ENCODE measurements at regions not wholly inside any gene's neighbourhood (a gene's known extent, or its start where the extent isn't known, plus 50 kb on each side); places are given as distances from the start of the nearest gene placed in this dataset.

DNA sequence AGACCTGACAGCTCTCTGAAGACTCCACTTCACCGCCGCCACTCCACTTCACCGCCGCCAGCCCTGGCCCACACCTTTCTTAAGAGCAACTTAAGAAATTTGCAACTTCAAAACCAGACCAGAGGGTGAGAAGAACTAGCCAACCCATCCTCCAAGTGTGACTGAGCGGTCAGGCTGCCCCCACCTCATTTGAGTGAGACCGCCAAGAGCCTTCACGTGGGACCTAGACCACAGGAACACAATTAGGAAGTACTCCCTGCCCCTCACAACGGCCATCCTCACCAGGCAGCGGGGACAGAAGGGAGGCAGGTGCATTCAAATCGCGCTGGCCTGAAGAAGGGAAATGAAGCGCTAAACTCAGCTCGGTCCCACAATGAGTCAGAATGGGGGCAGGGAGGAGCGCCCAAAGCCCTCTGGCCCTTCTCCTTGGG is 156.8 kb upstream of the BCL6 start:
- DNase-seq, result no peak

DNA sequence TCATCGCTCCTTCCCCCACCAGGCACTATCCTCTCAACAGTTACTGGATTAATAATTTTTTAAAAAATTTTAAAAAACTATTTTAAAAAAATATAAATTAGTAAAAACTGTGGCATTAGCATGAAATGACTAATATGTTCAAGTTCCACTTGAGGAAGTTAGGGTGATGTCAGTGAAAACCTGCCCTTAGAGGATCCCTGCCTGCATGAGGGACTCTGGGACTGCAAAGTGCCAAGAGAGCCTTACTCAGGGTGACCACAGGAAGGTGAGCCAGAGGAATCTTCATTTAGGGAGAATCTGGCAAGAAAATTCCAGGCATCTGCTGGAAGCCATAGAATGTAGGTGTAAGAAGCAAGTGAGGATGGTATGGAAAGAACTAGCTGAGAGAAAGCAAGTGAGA is 157.7 kb upstream of the BCL6 start:
- DNase-seq, result no peak

GRCh38 chr3:187903697-187904096 is 158.4 kb upstream of the BCL6 start:
- DNase-seq, result no peak

DNA sequence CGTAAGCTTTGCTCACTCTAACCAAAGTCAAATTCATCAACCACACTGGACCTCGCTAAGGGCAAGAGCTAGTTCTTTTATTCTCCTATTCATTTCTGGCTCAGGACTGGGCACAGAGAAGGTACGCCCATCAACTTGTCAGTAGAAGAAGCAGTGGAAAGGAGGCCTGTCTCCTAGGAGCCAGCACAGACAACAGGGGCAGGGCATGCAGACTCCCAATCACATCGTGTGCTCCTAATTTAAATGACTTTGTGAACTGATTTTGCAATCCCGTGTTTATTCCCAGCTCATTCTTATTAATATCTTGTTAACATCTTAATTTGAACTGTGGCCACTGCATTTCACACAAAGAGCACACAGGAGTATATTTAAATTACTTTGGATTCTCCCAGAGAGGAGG is 161.1 kb upstream of the BCL6 start:
- DNase-seq, result no peak

GRCh38 chr3:187906920-187907319 is 161.7 kb upstream of the BCL6 start:
- no peak for DNase-seq

DNA sequence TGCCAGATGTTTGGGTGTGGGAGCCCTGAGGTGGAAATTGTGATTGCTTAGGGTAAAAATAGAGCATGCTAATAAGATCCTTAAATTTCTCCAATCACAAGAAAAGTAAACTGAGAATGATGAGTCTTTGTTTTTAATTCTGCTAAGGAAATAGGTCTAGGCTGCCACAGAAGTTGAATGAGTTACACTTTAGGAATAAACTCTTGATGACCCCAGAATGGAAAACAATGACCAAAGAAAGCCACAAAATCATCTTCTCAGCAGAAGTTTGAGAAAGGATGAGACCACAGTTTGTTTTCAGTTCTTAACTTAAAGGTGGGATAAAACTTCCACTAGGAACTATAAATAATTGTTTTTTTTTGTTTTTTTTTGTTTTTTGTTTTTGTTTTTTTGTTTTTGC is 164.6 kb upstream of the BCL6 start:
- no peak for DNase-seq

DNA sequence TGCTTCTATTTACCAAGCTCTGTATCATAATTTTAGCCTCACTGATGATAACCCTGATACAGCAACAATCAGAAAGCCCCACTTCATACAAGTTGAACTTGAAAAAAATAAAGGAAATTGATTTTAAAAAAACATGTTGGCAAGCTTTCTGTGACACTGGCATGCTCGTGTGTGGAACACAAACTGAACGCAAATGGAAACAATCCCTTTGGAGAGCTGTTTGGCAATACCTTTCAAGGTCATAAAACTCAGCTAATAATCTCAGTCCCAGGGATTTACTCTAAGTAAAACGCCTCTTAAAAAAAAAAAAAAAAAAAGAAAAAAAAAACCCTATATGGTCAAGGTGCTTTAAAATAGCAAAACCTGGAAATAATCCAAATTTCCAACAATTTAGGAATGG is 166.7 kb upstream of the BCL6 start:
- DNase-seq, result no peak

DNA sequence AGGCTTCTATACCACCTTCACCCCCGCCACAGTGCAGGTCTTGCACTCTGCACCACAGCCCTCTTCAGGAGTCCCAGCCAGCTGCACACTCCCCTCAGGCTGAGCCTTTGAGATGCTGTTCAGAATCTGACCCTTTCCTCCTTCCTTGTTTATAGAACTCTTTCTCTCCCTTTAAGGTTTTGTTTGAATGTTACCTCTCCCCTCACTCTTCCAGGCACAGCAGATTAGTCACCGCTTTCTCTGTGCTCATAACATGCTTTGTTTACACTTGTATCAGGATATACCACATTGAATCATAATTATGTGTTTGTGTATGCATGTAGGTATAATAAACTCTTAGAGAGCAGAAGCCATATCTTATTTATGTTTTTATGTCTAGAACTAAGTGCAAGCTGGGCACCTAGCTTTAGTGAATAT is 168.4 kb upstream of the BCL6 start:
- no peak for DNase-seq

- DNase-seq, result no peak
These were observed 169.0 kb upstream of the BCL6 start for GRCh38 chr3:187914231-187914630.

DNA sequence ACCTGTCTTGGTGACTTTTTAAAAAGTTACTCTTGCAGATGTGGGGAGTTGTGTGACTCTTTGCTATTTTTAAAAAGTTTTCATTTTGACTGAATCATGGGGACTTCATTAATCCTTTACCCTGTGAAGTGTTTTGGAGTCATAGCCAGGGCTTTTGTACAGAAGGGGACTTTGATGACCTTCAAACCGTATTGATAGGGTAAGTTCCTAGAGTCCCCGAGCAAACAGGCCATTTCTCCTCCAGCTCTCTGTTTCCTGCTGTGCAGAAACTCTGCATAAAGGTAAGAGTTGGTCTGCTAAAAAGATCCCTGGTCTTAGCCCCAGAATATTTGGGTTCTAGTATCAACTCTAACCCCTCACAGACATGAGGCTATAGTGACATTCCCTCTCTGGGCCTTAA is 170.8 kb upstream of the BCL6 start:
- no peak for DNase-seq

DNA sequence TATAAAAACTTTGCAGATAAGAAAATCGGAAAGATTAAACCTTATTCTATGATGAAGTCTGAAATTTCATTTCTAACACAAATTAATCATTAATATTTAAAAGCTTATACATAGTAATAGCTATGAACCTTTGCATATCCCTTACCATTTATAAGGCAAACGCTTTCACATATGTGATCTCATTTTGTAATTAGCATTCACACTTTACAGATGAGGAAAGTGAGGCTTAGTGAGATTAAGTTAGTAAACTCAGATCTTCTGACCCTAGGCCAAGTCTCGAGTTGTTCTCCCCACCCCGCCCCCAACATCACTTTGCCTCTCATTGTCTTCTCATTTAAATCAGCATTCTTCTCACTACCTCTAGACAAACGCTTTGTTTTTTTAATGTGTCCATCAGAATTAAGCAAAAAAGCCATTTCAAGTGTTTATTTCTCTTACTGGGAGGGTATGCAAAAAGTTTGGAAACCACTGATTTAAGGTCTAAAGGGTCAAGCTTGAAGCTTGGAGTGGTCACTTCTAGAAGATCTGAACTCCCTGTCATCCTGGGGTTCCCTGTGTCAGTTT is 172.9 kb upstream of the BCL6 start:
- no peak for DNase-seq

- DNase-seq, result no peak
These were observed 173.8 kb upstream of the BCL6 start for GRCh38 chr3:187919048-187919447.

DNA sequence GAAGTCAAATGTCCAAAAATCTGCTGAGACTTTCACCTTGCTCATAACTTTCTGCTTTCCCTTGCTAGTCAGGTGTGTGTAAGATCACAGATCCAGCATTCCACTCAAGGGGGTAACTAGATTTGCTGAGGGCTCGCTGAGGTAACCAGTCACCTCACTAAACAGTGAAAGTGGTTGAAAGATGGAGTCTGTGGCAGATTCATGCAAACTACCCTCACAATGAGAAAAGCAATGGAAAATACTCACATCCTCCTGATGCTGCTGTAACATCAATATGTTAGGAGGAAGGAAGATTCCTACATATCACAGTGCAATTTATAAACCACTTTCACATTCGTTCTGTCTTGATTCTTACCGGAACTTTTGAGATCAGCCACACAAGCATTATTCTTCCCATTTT is 174.3 kb upstream of the BCL6 start:
- DNase-seq, result no peak

DNA sequence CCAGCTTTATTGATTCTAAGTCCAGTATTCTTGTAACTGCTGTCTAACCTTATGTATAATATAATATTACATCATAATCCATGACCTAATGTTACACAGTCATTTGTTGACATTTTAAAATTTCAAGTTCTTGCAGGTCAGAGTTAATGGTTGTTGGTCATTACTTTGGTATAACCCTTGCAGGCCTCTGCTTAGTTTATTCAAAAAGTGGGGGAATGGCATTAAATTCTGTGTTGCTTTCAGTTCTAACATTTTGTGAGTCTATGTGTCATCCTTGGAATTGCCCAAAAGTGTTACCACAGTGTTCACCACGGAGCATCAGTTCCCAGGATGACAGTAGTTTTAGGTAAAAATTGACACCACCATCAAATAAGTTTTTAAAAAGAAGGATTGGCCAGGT is 174.8 kb upstream of the BCL6 start:
- DNase-seq, result no peak

DNA sequence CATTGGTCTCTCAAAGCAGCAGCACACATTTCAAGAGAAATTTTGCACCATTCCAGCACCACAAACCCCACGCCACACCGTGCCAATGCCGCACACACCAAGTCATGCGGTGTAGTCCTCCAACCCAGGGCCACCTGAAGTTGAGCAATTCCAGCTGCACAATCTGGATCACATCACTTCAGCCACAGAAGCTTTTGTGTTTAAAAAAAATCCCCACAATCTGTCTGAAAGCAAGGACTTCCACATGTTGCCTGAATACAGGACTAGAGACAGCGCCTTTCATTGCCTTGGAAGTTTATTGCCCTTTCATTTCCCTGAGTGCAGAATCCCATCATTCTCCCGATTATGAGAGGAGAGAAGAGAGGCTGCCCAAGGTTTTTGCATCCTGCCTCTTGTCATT is 175.6 kb upstream of the BCL6 start:
- no peak for DNase-seq

DNA sequence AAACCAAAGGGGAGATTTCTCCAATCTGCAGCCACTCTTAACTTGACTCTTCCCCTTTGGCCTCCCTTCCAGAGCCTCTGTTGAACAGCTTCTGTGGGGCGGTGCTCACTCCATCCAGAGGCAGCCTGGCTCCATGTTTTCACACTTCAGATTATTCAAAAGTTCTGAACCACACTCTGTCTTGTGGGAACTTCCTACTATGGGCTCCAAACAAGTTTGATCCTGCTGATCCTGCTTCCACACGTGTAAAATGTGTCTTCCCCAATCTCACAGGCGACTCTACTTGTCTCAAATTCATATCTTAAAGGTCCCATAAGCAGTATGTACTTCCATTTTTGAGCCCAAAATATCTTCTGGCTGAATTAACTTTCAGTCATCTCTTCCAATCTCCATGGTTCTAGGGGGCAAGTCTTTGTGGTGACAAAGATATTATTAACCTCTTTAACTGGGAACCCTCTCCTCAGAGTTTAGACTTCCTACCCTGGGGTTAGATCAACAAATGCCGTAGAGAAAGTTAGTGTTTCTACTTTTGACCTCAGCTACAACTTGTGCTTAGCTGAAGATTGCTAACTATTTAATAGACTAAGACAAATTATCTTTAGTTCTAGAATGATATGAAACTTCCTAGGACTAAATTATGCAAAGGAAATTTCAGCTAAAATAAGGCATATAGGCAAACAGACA is 176.3 kb upstream of the BCL6 start:
- no peak for DNase-seq

DNA sequence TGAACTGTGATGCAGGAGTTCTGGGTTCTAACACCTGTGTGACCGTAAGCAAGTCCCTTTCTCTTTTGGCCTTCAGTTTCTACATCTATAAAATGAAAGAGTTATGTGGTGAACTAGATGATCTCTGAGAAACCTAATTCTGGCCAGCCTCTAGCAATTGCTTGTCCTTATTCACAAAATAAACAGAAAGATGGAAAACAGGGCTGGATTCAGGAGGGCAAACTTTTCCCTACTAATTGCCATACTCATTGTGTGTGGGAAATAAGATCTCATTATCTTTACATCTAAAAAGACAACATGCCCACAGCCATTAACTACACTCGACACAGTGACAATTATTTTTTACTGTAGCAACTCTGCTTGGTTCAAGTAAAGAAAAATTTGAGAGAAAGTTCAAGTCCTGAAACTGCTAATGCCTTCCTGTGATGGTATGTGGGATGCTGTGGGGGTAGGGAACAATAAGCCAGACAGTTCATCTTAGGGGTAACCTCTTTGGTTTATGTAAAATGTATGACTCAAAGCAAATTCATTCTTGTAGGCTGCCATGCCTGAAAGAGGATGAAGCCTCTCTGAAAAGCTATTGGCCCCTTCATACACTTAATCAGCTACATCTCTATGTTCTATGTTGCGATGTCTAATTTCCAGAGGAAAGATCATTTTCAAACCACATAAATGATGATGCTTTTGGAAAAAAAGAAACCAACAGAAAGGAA is 177.6 kb upstream of the BCL6 start:
- no peak for DNase-seq

DNA sequence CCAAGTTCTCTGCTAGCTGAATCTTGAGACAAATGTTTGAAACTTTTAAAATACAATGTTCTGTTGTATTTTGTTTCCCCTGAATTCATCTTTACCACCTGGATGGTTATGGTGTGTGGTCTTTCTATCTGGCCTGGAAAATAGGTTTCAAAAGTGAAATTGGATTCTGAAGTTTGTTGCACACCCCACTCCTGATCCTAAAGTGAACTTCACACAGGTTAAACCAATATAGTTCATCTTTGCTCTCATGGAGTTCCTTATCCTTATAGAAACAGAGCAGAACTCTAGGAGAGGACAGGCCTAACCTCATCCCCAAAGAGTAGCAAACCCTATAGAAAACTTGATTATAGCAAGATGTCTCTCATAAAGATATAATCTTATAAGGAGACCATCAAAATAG is 179.4 kb upstream of the BCL6 start:
- no peak for DNase-seq

GRCh38 chr3:187925326-187925725 is 180.1 kb upstream of the BCL6 start:
- no peak for DNase-seq

DNA sequence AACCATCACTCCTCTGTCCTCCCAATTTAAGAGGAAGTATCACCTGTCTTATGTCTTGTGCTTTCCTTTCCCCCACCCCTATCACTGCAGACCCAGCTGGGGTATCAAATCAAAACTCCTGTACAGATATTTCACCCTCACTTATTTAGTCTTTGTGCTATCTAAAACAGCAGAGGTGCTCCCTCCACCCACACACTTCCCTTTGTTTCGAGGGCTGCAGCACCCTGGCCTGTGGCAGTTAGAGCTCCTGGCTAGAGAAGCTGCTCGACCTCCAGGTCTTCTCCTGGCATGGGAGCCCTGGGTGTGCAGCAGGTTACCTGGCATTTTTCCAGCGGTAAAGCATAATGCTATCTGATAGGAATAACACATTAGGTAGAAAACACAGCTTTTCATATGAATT is 181.4 kb upstream of the BCL6 start:
- DNase-seq, result no peak

GRCh38 chr3:187927565-187927964 is 182.3 kb upstream of the BCL6 start:
- no peak for DNase-seq

DNA sequence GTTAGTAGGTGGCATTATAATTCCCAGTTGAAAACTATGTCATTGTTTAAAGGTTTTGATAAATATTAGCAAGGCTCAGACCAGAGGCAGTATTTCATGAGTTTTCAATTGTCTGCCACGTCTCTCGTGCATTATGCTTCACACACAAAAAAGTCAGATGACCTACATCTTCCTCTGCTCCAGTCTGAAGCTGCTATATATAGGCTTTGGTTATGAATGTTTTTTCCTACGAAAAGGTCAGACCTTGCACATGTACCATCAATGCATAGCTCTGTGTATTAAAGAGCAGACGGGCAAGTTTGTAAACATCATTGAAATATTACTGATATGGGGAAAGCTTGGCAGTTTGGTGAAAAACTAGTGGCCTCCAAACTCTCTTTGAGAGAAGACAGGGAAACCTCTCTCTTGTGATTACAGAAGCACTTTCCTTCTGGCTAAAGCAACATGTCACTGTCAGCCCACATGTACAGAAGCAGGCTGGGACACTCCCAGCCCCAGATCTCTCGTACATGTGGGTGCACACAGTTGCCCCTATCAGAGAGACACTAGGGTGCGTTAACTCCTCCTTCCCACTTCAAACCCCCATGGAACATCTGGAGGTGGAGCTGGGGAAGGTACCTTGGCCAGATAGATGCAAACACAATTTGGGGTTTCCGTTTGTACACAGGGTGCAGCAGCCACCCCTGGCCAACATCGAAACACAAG is 184.0 kb upstream of the BCL6 start:
- DNase-seq, result no peak

DNA sequence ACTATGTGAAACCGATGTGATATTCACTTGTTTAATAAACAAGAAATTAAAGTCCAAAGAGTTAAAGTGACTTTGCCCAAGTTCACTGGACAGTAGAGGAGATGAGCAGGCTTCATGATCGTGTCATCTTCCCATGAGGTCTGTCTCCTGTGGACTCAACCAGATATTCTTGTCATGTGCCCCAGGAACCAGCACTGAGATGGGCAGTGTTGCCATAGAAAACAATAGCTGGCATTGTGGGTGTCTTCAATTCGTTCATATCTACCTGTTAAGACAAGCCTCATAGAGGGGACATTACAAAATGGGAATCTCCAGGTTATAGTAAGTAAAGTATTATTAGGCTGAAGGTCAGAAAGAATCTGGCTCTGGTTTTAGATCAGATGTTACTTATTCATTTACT is 184.8 kb upstream of the BCL6 start:
- no peak for DNase-seq

GRCh38 chr3:187931101-187931500 is 185.8 kb upstream of the BCL6 start:
- DNase-seq, result no peak

Data from left hindlimb (tissue), 1 donor.